Neural crest cell (in vitro differentiated cells): ENCODE measurements at regions not wholly inside any gene's neighbourhood (a gene's known extent, or its start where the extent isn't known, plus 50 kb on each side); places are given as distances from the start of the nearest gene placed in this dataset.
"Not testable (repeated sequence)": the region's sequence is repeated elsewhere in the genome, so short reads cannot be mapped to it uniquely, and the experiment has no call there.

ENCODE experiments used
- DNase-seq: peaks from one replicate; pipeline ENCODE4 v3.0.0; 2021; ENCODE audit warnings: low read depth, mixed read lengths, low spot score
- H3K27ac Mint-ChIP-seq: one replicate; pipeline ENCODE4 v1.8.0; 2021; ENCODE audit warnings: mild to moderate bottlenecking, mixed read lengths; ENCODE audit not compliant: unreplicated experiment
- H3K27me3 Mint-ChIP-seq: 2 replicates; pipeline ENCODE4 v1.8.0; 2021; ENCODE audit warnings: low read depth, mild to moderate bottlenecking, mixed read lengths
- H3K36me3 Mint-ChIP-seq: 2 replicates; pipeline ENCODE4 v1.8.0; 2021; ENCODE audit warnings: low read depth, mild to moderate bottlenecking, mixed read lengths
- H3K4me1 Mint-ChIP-seq: 2 replicates; pipeline ENCODE4 v1.8.0; 2021; ENCODE audit warnings: mixed read lengths
- H3K4me3 Mint-ChIP-seq: one replicate; pipeline ENCODE4 v1.8.0; 2021; ENCODE audit warnings: mild to moderate bottlenecking, mixed read lengths
- H3K9me3 Mint-ChIP-seq: 2 replicates; pipeline ENCODE4 v1.8.0; 2021; ENCODE audit warnings: mixed read lengths
- CTCF ChIP-seq: fragments of 200-600 bp; sonication (generic); conservative IDR thresholded peaks from 2 replicates; pipeline ENCODE4 v1.5.0; 2021; ENCODE audit warnings: antibody characterized with exemption, mild to moderate bottlenecking

- H3K27ac Mint-ChIP-seq: peak overlapping the region; percentile 57
- no peak overlapping the region for H3K4me3 Mint-ChIP-seq
- DNase-seq: no peak
- no peaks in the 10 kb centered on the region for H3K4me1 Mint-ChIP-seq
- peaks cover 2% of the 10 kb centered on the region for H3K9me3 Mint-ChIP-seq
- H3K27me3 Mint-ChIP-seq: no peaks in the 10 kb centered on the region
- TF ChIP-seq CTCF: no peak
- peaks cover 12% of the 10 kb centered on the region for H3K36me3 Mint-ChIP-seq
Observed at GRCh38 chrX:63424063-63424462, 72.9 kb upstream of the SPIN4 start.

GRCh38 chrX:63421411-63421810 lies 70.3 kb upstream of the SPIN4 start:
- peaks cover 8% of the 10 kb centered on the region for H3K9me3 Mint-ChIP-seq
- H3K27me3 Mint-ChIP-seq: no peaks in the 10 kb centered on the region
- no peak overlapping the region for H3K4me3 Mint-ChIP-seq
- H3K4me1 Mint-ChIP-seq: no peaks in the 10 kb centered on the region
- no peak for DNase-seq
- peak; percentile 39 for TF ChIP-seq CTCF
- H3K27ac Mint-ChIP-seq: no peak overlapping the region
- peaks cover 15% of the 10 kb centered on the region for H3K36me3 Mint-ChIP-seq

DNA sequence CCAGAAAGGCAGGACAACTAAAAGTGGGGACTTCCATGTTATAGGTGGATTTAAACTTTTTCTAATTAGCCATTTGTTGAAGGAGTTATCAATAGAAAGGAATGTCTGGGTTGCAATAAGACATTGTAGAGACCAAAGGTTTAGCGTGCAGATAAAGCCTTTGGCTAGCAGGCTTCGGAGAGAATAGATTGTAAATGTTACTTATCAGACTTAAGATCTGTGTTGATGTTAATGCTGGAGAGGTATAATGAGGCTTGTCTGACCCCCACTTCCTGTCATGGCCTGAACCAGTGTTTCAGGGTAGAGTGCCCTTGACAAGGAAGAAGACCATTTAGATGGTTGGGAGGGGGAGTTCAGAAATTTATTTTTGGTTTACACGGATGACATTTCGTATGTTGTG lies 67.1 kb upstream of the SPIN4 start:
- Mint-ChIP-seq H3K27ac (no peak overlapping the region), H3K9me3 (peaks cover 8% of the 10 kb centered on the region), H3K4me3 (no peak overlapping the region), H3K36me3 (peaks cover 8% of the 10 kb centered on the region), H3K27me3 (no peaks in the 10 kb centered on the region), H3K4me1 (no peaks in the 10 kb centered on the region)
- DNase-seq: no peak
- no peak for TF ChIP-seq CTCF

DNA sequence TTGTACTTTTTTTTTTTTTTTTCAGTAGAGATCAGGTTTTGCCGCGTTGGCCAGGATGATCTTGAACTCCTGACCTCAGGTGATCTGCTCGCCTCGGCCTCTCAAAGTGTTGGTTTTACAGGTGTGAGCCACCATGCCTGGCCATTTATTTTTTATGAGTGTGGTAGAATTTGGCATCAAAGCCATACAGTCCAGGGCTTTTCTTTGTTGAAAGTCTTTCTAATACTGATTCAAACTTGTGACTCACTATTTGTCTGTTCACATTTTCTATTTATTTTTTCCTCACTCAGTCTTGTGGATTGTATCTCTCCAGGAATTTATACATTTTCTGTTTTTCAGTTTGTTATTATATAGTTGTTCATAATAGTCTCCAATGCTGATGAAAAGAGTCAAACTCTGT lies 66.5 kb upstream of the SPIN4 start:
- H3K9me3 Mint-ChIP-seq: peaks cover 8% of the 10 kb centered on the region
- no peak for TF ChIP-seq CTCF
- peaks cover 5% of the 10 kb centered on the region for H3K36me3 Mint-ChIP-seq

GRCh38 chrX:63409934-63410333 lies 58.8 kb upstream of the SPIN4 start:
- peaks cover 19% of the 10 kb centered on the region for H3K9me3 Mint-ChIP-seq
- not testable (repeated sequence) for H3K4me1 Mint-ChIP-seq, H3K36me3 Mint-ChIP-seq, H3K27me3 Mint-ChIP-seq, H3K4me3 Mint-ChIP-seq, DNase-seq, H3K27ac Mint-ChIP-seq

More for the DNA sequence above, 66.5 kb upstream of the SPIN4 start:
- DNase-seq: no peak
- Mint-ChIP-seq H3K27ac (no peak overlapping the region), H3K4me3 (no peak overlapping the region), H3K4me1 (no peaks in the 10 kb centered on the region), H3K27me3 (no peaks in the 10 kb centered on the region)

- Mint-ChIP-seq H3K27ac (no peak overlapping the region), H3K9me3 (peaks cover 20% of the 10 kb centered on the region), H3K4me1 (no peaks in the 10 kb centered on the region), H3K27me3 (no peaks in the 10 kb centered on the region), H3K36me3 (no peaks in the 10 kb centered on the region), H3K4me3 (no peak overlapping the region)
- no peak for DNase-seq
- TF ChIP-seq CTCF: no peak
Observed at GRCh38 chrX:63408050-63408449, 56.9 kb upstream of the SPIN4 start.
